Calu3 (cell line): ENCODE measurements at regions not wholly inside any gene's neighbourhood (a gene's known extent, or its start where the extent isn't known, plus 50 kb on each side); places are given as distances from the start of the nearest gene placed in this dataset.

Source experiments
- BruUV-seq: library from RNA; stranded (reverse); fragments of 400-500 nt; replicated peaks from 2 replicates; lab custom pipeline; 2021; lab: Mats Ljungman, UMichigan
- CTCF ChIA-PET: fragments of 300-600 bp; sonication (Branson Sonifier 250); formaldehyde crosslinking; loops from one replicate; lab custom pipeline; 2022; ENCODE audit warnings: antibody characterized with exemption; lab: Charles Lee
- DNase-seq: peaks from one replicate; pipeline ENCODE4 v3.0.0; 2022
- H3K27ac Mint-ChIP-seq: one replicate; pipeline ENCODE4 v1.8.0; 2022; ENCODE audit warnings: mixed read lengths; ENCODE audit not compliant: unreplicated experiment
- H3K27me3 Mint-ChIP-seq: one replicate; pipeline ENCODE4 v1.8.0; 2022; ENCODE audit warnings: mixed read lengths; ENCODE audit not compliant: unreplicated experiment
- H3K36me3 Mint-ChIP-seq: one replicate; pipeline ENCODE4 v1.8.0; 2022; ENCODE audit warnings: mild to moderate bottlenecking, moderate library complexity, mixed read lengths; ENCODE audit not compliant: insufficient read depth, unreplicated experiment
- H3K4me1 Mint-ChIP-seq: one replicate; pipeline ENCODE4 v1.8.0; 2022; ENCODE audit warnings: mild to moderate bottlenecking, low read depth, mixed read lengths; ENCODE audit not compliant: unreplicated experiment
- H3K4me3 Mint-ChIP-seq: one replicate; pipeline ENCODE4 v1.8.0; 2022; ENCODE audit warnings: mild to moderate bottlenecking, low read depth, moderate library complexity, mixed read lengths; ENCODE audit not compliant: unreplicated experiment
- H3K9me3 Mint-ChIP-seq: one replicate; pipeline ENCODE4 v1.8.0; 2022; ENCODE audit warnings: low read depth, mixed read lengths; ENCODE audit not compliant: unreplicated experiment
- CTCF ChIP-seq: fragments of 200-600 bp; IDR thresholded peaks from one replicate; pipeline ENCODE4 v1.8.0; 2022; ENCODE audit warnings: antibody characterized with exemption; ENCODE audit not compliant: unreplicated experiment
- intact Hi-C: fragments of 100-400 bp; cut with micrococcal nuclease; formaldehyde crosslinking; loops from one replicate; pipeline ENCODE4 v1.10.0; 2022; ENCODE audit not compliant: unreplicated experiment

- intact Hi-C loops, result loop anchor here (10.0 kb wide), 1 partner anchor 279 kb away; no protein-coding TSS in a partner anchor
- H3K4me1 Mint-ChIP-seq, result no peaks in the 10 kb centered on the region
- TF ChIP-seq CTCF, result no peak
- H3K9me3 Mint-ChIP-seq, result no peaks in the 10 kb centered on the region
- CTCF ChIA-PET, result no interaction called here
- no peak for DNase-seq
- BruUV-seq, result no TSS peak
- no peaks in the 10 kb centered on the region for H3K27me3 Mint-ChIP-seq
- H3K27ac Mint-ChIP-seq, result no peak overlapping the region
- no peak overlapping the region for H3K4me3 Mint-ChIP-seq
- no peaks in the 10 kb centered on the region for H3K36me3 Mint-ChIP-seq
Measured at GRCh38 chr11:115843685-115844084, 339.5 kb upstream of the CADM1 start.

GRCh38 chr11:115843111-115843510, 338.9 kb upstream of the CADM1 start:
- BruUV-seq, result no TSS peak
- H3K9me3 Mint-ChIP-seq, result peaks cover 3% of the 10 kb centered on the region
- no peak overlapping the region for H3K27ac Mint-ChIP-seq
- no peak for TF ChIP-seq CTCF
- H3K36me3 Mint-ChIP-seq, result no peaks in the 10 kb centered on the region
- intact Hi-C loops, result loop anchor here (10.0 kb wide), 1 partner anchor 278 kb away; no protein-coding TSS in a partner anchor
- no peaks in the 10 kb centered on the region for H3K4me1 Mint-ChIP-seq
- CTCF ChIA-PET, result no interaction called here
- H3K4me3 Mint-ChIP-seq, result no peak overlapping the region
- DNase-seq, result no peak
- no peaks in the 10 kb centered on the region for H3K27me3 Mint-ChIP-seq

GRCh38 chr11:115820026-115820425, 315.8 kb upstream of the CADM1 start:
- intact Hi-C loops, result no loop called here
- H3K4me1 Mint-ChIP-seq, result no peaks in the 10 kb centered on the region
- BruUV-seq, result no TSS peak
- no peaks in the 10 kb centered on the region for H3K27me3 Mint-ChIP-seq
- no peak for DNase-seq
- no peak overlapping the region for H3K27ac Mint-ChIP-seq
- H3K9me3 Mint-ChIP-seq, result peaks cover 5% of the 10 kb centered on the region
- CTCF ChIA-PET, result interaction anchor here (0.7 kb wide), 1 partner anchor 268 kb away, joined by 3 read pairs; no protein-coding TSS in a partner anchor
- H3K4me3 Mint-ChIP-seq, result no peak overlapping the region
- no peak for TF ChIP-seq CTCF
- H3K36me3 Mint-ChIP-seq, result no peaks in the 10 kb centered on the region

GRCh38 chr11:115819014-115819413, 314.8 kb upstream of the CADM1 start:
- no peaks in the 10 kb centered on the region for H3K4me1 Mint-ChIP-seq
- peaks cover 5% of the 10 kb centered on the region for H3K9me3 Mint-ChIP-seq

More at GRCh38 chr11:115819014-115819413, 314.8 kb upstream of the CADM1 start:
- Mint-ChIP-seq H3K27ac (no peak overlapping the region), H3K4me3 (no peak overlapping the region), H3K36me3 (no peaks in the 10 kb centered on the region), H3K27me3 (no peaks in the 10 kb centered on the region)
- no TSS peak for BruUV-seq
- intact Hi-C loops, result no loop called here
- DNase-seq, result no peak
- CTCF ChIA-PET, result no interaction called here
- TF ChIP-seq CTCF, result no peak
